IPS-NIHi11 (cell line): ENCODE measurements at regions not wholly inside any gene's neighbourhood (a gene's known extent, or its start where the extent isn't known, plus 50 kb on each side); places are given as distances from the start of the nearest gene placed in this dataset.
"Not testable (repeated sequence)": the region's sequence is repeated elsewhere in the genome, so short reads cannot be mapped to it uniquely, and the experiment has no call there.

Experiments used
- DNase-seq: peaks from one replicate; pipeline ENCODE4 v3.0.0; 2012; ENCODE audit warnings: mixed read lengths, low spot score

- no peak for DNase-seq
These were observed 1079.1 kb downstream of the BCL11B start for GRCh38 chr14:98192946-98193345.

- no peak for DNase-seq
These were observed 1077.2 kb downstream of the BCL11B start for GRCh38 chr14:98194821-98195220.

DNA sequence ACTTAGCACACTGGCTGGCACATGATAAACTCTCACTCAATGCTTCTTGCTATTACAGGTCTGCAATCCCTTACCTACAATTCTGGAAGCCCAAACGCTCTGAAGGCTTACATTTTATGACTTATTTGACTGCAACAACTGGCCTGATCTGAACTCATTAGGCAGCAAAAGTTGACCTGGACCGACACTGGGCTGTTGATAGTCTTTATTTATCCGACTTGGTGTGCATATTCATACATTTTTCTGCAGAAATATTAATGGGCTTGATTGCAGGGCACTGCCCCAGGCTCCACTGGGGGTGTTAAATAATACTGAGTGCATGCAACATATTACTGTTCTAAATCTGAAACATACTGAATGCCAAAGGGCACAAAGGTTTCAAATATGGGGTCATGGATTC lies 1076.7 kb downstream of the BCL11B start:
- no peak for DNase-seq

DNA sequence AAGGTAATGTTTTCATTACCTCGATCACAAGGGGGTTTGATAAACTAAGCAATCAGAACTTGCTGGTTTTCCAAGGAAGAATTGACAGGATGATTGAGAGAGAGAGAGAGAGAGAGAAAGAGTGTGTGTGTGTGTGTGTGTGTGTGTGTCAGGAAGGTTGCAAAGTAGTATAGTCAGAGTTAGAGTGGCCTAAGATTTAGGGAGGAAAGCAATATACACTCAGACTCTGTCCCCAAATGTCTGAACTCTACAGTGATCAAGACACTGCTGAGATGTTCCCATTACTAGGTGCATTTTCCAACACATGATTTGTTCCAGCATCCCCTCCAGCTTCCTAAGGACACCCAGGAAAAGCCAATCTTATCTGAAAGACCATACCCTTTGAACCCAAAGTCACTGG lies 1074.1 kb downstream of the BCL11B start:
- no peak for DNase-seq

DNA sequence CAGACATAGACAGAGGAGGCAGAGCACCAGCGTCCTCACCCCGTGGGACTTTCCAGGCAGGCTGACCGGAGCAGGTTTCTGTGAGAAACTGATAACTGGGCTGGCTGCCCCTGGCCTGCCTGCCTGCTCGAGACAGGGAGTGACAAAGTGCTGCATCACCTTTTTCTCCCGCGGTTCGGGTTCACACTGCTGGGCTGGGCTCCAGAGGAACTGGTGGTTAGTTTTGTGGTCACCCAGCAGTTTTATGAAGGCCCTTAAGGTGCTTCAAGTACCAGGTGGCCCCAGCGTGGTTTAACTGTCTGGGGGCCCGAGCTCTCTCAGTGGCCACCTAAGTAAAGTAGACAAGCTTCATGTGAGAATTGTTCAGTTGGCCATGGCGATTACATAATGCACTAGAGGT lies 1073.6 kb downstream of the BCL11B start:
- no peak for DNase-seq

DNA sequence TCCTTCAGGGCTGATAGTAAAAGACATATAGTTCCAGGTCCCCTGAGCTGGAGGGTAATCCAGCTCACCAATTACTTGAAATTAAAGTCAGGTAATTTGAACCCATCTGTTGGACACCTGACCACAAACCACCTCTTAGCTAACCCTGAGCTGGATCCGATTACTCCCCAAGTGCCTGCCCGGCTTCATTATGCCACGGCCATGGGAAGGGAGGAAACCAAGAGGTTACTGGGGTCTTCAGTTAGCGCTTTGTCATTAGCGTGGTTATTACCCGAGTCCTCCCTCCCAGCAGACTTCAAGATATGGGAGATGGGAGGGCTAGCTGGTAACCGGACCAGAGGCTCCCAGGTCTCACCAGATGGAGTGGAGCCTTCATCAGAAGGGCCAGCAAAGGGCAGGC lies 1071.4 kb downstream of the BCL11B start:
- no peak for DNase-seq

- DNase-seq: no peak
These were observed 1068.6 kb downstream of the BCL11B start for GRCh38 chr14:98203421-98203820.

GRCh38 chr14:98204139-98204538 lies 1067.9 kb downstream of the BCL11B start:
- no peak for DNase-seq

GRCh38 chr14:98207415-98207814 lies 1064.6 kb downstream of the BCL11B start:
- DNase-seq: no peak

- DNase-seq: no peak
These were observed 1063.8 kb downstream of the BCL11B start for GRCh38 chr14:98208211-98208611.

- no peak for DNase-seq
These were observed 1063.1 kb downstream of the BCL11B start for GRCh38 chr14:98208943-98209342.

DNA sequence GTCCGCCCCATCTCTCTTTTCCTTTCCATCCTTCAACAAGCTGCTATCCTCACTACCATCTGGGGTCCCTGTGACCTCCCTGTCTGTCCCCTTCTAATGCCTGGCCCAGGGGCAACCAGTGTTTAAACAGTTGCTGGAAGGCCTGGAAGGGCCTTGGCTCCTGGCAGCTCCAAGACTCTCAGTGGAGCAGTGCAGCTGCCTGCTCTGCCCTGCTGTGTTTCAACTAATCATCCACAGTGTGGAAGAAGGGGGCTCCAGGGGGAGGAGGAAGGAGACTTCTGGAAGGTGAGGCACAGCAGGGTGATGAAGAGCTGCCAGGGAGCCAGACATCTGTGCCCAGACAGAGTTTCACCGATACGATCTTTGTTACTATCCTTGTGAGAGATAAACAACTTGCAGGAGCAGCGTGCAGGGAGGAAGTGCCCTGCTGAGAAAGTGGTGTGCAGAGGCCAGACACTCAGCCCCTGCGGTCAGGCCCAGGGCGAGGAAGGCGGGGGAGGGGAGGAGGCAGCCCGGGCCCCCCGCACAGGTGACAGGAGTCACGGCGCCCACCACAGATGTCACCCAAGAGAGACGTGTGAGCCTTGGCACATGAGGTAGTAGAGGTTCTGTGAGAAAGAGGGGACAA lies 1061.8 kb downstream of the BCL11B start:
- peak; percentile 33 for DNase-seq

GRCh38 chr14:98217530-98217929 lies 1054.5 kb downstream of the BCL11B start:
- no peak for DNase-seq

DNA sequence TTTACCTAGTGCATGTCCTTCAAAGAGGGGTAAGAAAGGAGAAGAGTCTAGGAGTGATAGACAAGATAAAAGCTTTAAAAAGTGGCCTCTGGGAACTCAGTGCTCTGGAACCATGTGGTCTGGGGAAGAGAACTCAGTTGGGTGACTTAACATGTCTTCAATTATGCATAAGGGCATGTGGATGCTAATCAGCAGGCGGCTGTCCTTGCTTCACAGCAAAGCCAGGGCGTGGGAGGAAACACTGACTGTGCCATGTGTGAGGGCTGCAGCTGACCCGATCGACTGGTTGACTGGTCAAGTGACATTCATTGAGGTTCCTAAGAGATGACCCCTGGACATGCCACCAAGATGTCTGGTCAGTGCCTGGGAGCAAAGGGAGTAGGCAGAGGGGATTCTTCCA lies 1053.8 kb downstream of the BCL11B start:
- DNase-seq: no peak

GRCh38 chr14:98219638-98220037 lies 1052.4 kb downstream of the BCL11B start:
- no peak for DNase-seq

- no peak for DNase-seq
These were observed 1048.9 kb downstream of the BCL11B start for GRCh38 chr14:98223106-98223505.

- DNase-seq: not testable (repeated sequence)
These were observed 1048.3 kb downstream of the BCL11B start for GRCh38 chr14:98223710-98224109.

- DNase-seq: no peak
These were observed 1045.6 kb downstream of the BCL11B start for GRCh38 chr14:98226411-98226810.

- no peak for DNase-seq
These were observed 1044.8 kb downstream of the BCL11B start for GRCh38 chr14:98227000-98227726.

DNA sequence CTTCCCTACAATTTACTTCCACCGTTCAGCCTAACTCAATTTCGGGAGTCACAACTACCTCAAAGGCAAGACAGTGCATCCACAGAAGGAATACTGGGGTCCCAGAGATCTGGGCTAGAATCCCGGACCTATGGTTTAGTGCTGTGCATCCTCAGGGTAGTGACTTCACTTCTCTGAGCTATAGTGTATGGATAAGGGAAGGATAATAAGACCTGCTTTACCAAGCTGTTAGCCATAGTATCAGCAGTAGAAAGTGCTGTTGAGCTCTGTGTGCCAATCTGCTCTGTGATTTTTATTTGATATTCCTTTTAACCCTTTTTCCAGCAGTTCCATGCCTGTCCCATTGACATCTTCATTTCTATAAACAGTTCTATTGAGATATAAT lies 1044.3 kb downstream of the BCL11B start:
- DNase-seq: no peak

DNA sequence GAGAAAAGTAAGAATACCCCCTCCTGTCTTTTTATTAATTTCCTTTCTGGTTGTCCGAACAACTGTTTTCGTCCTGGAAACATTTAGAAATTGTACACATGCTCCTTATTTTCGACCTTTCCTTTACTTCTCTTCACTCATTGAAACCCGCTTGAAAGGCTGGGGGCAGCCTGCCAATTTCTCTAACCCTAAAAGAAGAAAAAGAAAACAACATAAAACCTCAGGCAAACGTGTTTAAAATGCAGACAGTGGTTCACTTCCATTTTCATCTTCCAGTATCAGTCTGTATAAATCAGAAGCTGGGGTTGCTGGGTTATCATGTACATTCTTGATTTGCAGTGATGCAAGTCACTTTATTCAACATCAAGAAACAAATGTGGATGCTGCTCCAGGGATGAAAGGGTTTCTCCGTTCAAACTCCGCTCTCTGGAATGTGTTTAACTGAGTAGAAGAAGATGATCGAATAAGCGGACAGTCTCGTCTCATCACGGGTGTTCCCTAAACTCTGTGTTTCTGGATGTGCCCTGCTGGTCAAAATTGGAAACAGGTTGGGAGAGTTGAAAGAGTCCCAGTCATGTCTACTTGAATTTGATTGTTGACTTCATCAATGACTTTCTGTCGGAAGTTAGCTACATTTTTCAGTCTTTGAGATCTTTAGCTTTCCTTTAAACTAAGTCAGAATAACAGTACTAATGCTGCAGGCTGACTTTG lies 1042.2 kb downstream of the BCL11B start:
- DNase-seq: no peak

- no peak for DNase-seq
These were observed 1041.6 kb downstream of the BCL11B start for GRCh38 chr14:98230411-98230810.

GRCh38 chr14:98231210-98231609 lies 1040.8 kb downstream of the BCL11B start:
- no peak for DNase-seq
